ENCODE measurements at regions not wholly inside any gene's neighbourhood (a gene's known extent, or its start where the extent isn't known, plus 50 kb on each side); places are given as distances from the start of the nearest gene placed in this dataset.

DNA sequence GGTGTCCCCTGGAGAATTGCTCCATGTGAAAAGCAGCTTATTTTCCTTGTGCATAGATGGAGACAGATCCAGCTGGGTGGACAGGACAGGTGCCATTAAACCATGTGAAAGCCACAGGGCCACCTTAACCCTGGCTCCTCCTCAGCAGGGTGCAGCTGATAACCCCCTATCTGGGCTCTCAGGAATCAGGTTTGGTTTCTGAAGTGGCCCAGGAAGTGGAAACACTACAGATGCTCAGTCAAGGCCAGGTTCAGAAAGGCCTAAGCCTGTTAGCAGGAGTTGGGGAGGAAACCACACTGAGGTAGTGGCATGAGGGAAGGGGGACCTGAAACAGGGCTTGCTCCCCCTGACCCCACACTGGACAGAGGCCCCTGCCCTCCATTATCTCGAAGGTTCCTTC lies 217.0 kb downstream of the SPP2 start (continued):
- TF ChIP-seq, protein P1, sequence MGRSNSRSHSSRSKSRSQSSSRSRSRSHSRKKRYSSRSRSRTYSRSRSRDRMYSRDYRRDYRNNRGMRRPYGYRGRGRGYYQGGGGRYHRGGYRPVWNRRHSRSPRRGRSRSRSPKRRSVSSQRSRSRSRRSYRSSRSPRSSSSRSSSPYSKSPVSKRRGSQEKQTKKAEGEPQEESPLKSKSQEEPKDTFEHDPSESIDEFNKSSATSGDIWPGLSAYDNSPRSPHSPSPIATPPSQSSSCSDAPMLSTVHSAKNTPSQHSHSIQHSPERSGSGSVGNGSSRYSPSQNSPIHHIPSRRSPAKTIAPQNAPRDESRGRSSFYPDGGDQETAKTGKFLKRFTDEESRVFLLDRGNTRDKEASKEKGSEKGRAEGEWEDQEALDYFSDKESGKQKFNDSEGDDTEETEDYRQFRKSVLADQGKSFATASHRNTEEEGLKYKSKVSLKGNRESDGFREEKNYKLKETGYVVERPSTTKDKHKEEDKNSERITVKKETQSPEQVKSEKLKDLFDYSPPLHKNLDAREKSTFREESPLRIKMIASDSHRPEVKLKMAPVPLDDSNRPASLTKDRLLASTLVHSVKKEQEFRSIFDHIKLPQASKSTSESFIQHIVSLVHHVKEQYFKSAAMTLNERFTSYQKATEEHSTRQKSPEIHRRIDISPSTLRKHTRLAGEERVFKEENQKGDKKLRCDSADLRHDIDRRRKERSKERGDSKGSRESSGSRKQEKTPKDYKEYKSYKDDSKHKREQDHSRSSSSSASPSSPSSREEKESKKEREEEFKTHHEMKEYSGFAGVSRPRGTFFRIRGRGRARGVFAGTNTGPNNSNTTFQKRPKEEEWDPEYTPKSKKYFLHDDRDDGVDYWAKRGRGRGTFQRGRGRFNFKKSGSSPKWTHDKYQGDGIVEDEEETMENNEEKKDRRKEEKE (IDR thresholded peaks at IDR 0.05), result no peak
- TF ChIP-seq RFX1 (IDR thresholded peaks at IDR 0.05) (no peak), RFXANK (CRISPR knock-in tag; IDR thresholded peaks at IDR 0.05) (no peak), WIZ (CRISPR knock-in tag; IDR thresholded peaks at IDR 0.05) (no peak), ZNF383 (CRISPR knock-in tag; IDR thresholded peaks at IDR 0.05; ENCODE audit: borderline replicate concordance) (no peak), GATAD1 (CRISPR knock-in tag; IDR thresholded peaks at IDR 0.05) (no peak), RFX3 (CRISPR knock-in tag; IDR thresholded peaks at IDR 0.05) (no peak), HOXA7 (CRISPR knock-in tag; IDR thresholded peaks at IDR 0.05) (no peak), ARID2 (CRISPR knock-in tag; IDR thresholded peaks at IDR 0.05; ENCODE audit: borderline replicate concordance) (no peak)

DNA sequence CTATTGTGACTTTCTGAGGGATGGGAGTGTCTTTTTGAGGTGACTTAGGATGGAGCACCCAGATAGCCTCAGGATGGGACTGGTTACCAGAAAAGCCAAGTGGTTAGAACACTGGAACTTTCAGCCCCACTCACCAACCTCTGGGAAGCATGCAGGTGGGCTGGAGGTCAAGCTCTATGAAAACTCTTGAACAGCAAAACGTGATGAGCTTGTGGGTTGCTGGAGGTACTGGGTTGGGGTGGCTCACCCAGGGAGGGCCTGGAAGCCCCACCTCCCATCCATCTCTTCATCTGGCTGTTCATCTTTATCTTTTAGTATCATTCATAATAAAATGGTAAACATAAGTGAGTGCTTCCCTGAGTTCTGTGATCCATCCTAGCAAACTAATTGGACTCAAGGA lies 216.4 kb downstream of the SPP2 start:
- CTCF ChIA-PET (ENCODE audit: low intra/inter-chr PET ratio, low total read pairs), result no interaction called here
- 0% methylated on average over 1 of the region's 1 CpG for WGBS (ENCODE audit: low lambda C conversion rate)
- no peak for TF ChIP-seq EEA1 (CRISPR knock-in tag; IDR thresholded peaks at IDR 0.05; ENCODE audit: borderline replicate concordance)
- no peak for TF ChIP-seq NAIF1 (CRISPR knock-in tag; IDR thresholded peaks at IDR 0.05; ENCODE audit: borderline replicate concordance)
- TF ChIP-seq ZNF10 (CRISPR knock-in tag; IDR thresholded peaks at IDR 0.05; ENCODE audit: borderline replicate concordance, low read depth), result no peak
- no peak for TF ChIP-seq ZNF354B (CRISPR knock-in tag; IDR thresholded peaks at IDR 0.05)
- TF ChIP-seq ZFP1 (CRISPR knock-in tag; IDR thresholded peaks at IDR 0.05), result no peak
- TF ChIP-seq, protein P2, sequence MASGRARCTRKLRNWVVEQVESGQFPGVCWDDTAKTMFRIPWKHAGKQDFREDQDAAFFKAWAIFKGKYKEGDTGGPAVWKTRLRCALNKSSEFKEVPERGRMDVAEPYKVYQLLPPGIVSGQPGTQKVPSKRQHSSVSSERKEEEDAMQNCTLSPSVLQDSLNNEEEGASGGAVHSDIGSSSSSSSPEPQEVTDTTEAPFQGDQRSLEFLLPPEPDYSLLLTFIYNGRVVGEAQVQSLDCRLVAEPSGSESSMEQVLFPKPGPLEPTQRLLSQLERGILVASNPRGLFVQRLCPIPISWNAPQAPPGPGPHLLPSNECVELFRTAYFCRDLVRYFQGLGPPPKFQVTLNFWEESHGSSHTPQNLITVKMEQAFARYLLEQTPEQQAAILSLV (CRISPR knock-in tag; IDR thresholded peaks at IDR 0.05; ENCODE audit: borderline replicate concordance), result no peak
- TF ChIP-seq, protein P3, sequence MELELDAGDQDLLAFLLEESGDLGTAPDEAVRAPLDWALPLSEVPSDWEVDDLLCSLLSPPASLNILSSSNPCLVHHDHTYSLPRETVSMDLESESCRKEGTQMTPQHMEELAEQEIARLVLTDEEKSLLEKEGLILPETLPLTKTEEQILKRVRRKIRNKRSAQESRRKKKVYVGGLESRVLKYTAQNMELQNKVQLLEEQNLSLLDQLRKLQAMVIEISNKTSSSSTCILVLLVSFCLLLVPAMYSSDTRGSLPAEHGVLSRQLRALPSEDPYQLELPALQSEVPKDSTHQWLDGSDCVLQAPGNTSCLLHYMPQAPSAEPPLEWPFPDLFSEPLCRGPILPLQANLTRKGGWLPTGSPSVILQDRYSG (CRISPR knock-in tag; IDR thresholded peaks at IDR 0.05), result no peak
- TF ChIP-seq, protein P1 (IDR thresholded peaks at IDR 0.05), result no peak
- no peak for TF ChIP-seq CREB1 (IDR thresholded peaks at IDR 0.05)
- no peak for TF ChIP-seq CREB1 (CRISPR knock-in tag; IDR thresholded peaks at IDR 0.05)

More for the DNA sequence above, 216.4 kb downstream of the SPP2 start:
- no peak overlapping the region for H3K4me3 ChIP-seq (replicated peaks in 1 of 3; ENCODE audit: insufficient read depth in 1 of 3, low read depth in 2 of 3, low read length in 3 of 3)
- no peak overlapping the region for H3K27ac ChIP-seq (ENCODE audit: extremely low read length, insufficient read depth, low read length)
- H3K79me2 ChIP-seq (ENCODE audit: insufficient read depth, low read length), result no peaks in the 10 kb centered on the region
- H3K27me3 ChIP-seq (ENCODE audit: control insufficient read depth in 1 of 2, insufficient read depth in 2 of 2, low read length in 2 of 2), result no peaks in the 10 kb centered on the region
- ATAC-seq, result no peak
- no peak for FAIRE-seq
- no peak overlapping the region for H3K9ac ChIP-seq (ENCODE audit: insufficient read depth, low read depth, low read length)
- no peaks in the 10 kb centered on the region for H3K4me1 ChIP-seq (ENCODE audit: insufficient read depth, low read length)
- no peaks in the 10 kb centered on the region for H3K9me3 ChIP-seq (ENCODE audit: low read length)
- POLR2A ChIA-PET, result no interaction called here
- in situ Hi-C loops (cut with HindIII; ENCODE audit: extremely low pct_ligation_motif_present, low pct_unique_long_range_greater_than_20kb) (no loop called here), intact Hi-C loops (cut with micrococcal nuclease; ENCODE audit: unreplicated experiment) (no loop called here)
- DNase-seq (ENCODE audit: low spot score), result no peak
- H4K20me1 ChIP-seq (ENCODE audit: insufficient read depth, low read length), result 0 out of 2 replicates have a peak, but pooled peaks cover 3% of the 10 kb centered on the region
- H2AFZ ChIP-seq (ENCODE audit: low read length), result no peak overlapping the region
- no peak overlapping the region for H3K4me2 ChIP-seq (ENCODE audit: low read depth, low read length)
- no peaks in the 10 kb centered on the region for H3K36me3 ChIP-seq (replicated peaks in 1 of 2; ENCODE audit: control insufficient read depth in 1 of 2, insufficient read depth in 2 of 2, low read length in 2 of 2)
- no TSS peak for BruUV-seq (replicated peaks)

All from HepG2 (cell line).